GM18517 (cell line): ENCODE measurements at regions not wholly inside any gene's neighbourhood (a gene's known extent, or its start where the extent isn't known, plus 50 kb on each side); places are given as distances from the start of the nearest gene placed in this dataset.

Source experiments
- ATAC-seq: cut with Tn5 transposase; IDR thresholded peaks from one replicate; pipeline ENCODE4 v1.9.1; 2021; ENCODE audit warnings: mild to moderate bottlenecking, moderate library complexity; ENCODE audit not compliant: unreplicated experiment

DNA sequence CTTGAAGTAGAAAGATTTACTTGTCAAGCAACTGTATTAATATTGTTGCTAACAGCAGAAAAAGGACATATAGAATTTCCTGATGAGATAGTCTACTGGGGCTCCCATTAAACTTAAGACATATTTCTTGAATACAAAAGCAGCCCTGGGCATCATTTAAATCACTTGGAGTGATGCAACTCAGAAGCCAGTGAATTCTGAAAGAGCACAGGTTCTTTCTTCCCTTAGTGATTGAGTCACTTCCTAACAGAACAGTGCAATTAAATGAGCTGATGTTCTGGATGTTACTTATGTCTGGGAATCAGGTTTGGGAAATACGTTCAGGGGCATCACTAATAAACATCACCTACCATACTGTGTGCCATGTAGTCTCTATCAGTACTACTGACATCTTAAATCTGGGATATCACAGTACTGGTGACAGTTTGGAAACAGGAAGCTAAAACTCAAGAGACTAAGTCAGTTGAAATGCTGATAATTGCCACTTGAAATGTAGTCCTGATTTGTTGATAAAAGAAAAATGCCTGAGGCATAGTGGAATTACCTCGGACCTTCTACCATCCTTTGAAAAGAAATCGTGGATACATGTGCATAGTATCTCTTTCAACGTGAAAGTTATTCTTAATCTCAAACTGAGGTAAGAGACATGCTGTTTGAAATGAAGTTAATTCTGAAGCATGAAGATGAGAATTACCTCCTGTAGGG lies 249.2 kb upstream of the GPRIN3 start:
- no peak for ATAC-seq

DNA sequence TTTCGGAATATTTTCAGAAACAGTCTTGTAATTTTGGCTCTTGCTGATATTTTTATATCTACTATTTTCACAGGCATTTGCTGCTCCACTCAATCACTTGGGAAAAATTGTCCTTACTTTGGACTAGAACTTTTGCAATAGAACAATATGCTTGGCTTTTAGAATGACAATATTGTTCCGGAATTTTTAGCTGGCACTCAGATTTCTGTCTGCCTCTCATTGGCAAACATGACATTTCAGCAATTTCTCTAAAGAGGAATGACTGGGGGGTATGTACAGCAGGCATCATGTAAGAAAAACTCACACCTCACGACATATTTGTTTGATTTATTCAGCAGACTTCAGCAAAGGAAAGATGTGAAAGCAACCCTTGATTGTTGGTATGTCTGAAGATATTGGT lies 243.6 kb upstream of the GPRIN3 start:
- ATAC-seq = no peak

- ATAC-seq = no peak
These were observed 242.3 kb upstream of the GPRIN3 start for GRCh38 chr4:89549907-89550306.

DNA sequence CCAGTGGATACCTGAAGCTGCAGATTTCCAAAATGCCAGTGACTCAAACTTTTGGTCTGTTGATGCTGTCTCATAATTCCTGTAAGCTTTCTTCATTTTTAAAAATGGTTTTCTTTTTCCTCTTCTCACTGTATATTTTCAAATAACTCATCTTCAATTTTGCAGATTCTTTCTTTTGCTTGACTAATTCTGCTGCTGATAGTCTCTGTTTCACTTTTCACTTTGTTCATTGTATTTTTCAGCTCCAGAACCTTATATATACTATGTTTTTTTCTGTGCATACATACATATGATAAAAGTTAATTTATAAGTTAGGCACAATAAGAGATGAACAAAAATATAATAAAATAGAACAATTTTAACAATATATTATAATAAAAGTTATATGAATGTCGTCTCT lies 237.7 kb upstream of the GPRIN3 start:
- no peak for ATAC-seq

GRCh38 chr4:89541998-89542397 lies 234.4 kb upstream of the GPRIN3 start:
- ATAC-seq = no peak

DNA sequence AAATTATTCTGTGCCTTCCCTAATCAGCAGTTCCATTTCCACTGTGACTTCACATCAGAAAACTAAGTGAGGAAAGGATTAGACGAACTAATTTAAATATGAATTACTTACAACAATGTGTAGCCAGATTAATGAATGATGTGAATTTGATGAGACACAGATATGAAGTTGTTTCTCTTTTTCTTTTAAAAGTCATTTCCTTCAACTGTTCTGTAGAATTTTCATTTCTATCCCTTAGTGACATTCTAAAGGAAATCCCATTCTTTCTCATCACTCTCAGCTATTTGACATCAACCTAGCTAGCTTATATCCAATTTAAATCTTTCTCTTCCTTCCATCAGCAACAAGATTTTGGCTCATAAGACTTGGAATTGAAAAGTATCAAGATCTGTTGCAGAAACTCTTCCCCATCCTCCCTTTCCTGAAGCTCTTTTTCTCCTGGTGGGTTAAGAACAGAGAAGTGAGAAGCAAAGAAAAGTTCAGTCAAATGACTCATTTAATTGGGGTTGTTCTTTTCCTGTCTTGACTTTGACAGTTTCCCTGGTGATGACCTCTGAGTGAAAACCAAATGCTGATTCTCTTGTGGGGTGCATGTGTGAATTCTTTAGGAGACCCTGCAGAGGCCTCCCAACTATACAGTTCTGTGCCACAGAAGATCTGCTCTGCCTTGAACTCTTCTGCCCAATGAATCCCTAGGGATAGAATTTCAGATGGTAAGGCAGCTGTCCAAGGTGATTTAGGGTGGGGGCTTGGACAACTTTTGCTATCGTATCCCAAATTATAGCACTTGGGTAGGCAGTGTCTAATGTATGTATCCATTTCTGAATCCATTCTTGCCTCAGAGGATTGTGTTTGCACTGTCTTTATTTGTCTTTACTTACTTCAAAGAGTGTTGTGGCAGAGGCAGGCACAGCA lies 232.5 kb upstream of the GPRIN3 start:
- no peak for ATAC-seq

GRCh38 chr4:89539374-89539773 lies 231.8 kb upstream of the GPRIN3 start:
- no peak for ATAC-seq

DNA sequence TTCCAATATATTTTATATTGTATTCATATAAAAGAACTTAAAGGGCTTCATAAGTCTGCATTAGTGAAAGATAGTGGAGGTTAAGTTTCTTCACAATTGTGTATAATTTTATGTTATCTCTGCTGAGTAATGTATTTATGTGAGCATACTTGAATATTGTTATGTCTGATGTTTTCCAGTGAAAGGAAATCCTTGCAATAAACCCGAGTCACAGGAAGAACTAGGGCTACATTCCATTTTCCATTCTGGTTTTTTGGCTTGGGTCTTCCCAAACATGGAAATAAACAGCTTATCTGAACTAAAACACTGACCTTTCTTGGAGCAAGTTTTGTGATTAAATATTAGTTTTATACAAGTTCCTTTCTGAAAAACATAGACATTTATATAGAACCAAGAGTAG lies 231.3 kb upstream of the GPRIN3 start:
- no peak for ATAC-seq

- no peak for ATAC-seq
These were observed 230.6 kb upstream of the GPRIN3 start for GRCh38 chr4:89538171-89538570.

- ATAC-seq = no peak
These were observed 229.7 kb upstream of the GPRIN3 start for GRCh38 chr4:89537281-89537680.

DNA sequence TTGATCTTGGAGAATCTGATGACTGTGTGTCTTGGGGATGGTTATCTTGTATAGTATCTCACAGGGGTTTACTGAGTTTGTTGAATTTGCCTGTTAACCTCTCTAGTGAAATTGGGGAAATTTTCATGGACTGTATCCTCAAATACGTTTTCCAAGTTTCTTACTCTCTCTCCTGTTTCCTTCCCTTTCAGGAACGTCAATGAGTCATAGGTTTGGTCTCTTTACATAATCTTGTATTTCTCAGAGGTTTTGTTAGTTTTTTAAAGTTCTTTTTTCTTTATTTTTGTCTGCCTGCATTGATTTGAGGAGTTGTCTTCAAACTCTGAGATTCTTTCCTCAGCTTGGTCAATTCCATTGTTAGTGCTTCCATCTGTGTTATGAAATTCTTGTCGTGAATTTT lies 227.7 kb upstream of the GPRIN3 start:
- ATAC-seq = no peak

DNA sequence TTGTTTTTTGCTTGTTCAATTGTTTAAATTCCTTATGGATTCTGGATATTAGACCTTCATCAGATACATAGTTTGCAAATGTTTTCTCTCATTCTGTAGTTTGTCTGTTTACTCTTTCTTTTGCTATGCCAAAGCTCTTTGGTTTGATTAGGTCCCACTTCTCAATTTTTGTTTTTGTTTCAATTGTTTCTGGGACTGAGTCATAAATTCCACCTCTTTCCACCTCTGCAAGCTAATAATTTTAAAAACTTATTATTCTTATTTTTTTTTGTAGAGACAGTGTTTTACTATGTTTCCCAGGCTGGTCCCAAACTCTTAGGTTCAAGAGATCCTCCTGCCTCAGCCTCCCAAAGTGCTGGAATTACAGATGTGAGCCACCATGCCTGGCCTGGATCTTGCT lies 226.8 kb upstream of the GPRIN3 start:
- ATAC-seq = no peak

- ATAC-seq = no peak
These were observed 224.5 kb upstream of the GPRIN3 start for GRCh38 chr4:89531932-89532640.

DNA sequence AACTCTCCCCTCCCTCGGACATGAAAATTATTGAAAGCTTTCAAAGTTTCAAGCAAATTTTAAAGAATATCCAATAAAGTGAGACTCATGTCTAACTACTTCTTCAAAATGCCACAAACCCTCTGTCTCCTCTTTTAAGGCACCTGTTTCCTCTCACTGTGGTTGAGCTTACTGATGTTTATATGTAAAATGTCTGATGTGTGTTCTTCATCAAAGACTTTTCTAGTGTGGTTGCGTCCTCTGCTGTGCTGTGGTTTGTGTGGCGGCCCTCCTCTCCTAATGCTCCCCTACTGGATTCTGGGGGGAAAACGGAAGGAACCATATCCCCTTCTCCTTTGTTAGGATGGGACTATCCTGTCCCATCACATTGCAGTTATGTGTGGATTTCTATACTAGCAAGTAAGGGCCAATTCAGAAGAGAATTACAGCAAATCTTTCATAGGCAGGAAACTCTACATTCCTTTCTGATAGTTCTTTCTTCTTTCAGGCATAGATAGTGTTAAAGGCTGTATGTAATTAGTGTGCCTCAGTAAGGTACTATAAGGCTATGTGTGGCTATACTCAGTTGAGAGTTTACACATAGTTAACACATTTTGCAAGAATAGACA lies 221.0 kb upstream of the GPRIN3 start:
- ATAC-seq = no peak

DNA sequence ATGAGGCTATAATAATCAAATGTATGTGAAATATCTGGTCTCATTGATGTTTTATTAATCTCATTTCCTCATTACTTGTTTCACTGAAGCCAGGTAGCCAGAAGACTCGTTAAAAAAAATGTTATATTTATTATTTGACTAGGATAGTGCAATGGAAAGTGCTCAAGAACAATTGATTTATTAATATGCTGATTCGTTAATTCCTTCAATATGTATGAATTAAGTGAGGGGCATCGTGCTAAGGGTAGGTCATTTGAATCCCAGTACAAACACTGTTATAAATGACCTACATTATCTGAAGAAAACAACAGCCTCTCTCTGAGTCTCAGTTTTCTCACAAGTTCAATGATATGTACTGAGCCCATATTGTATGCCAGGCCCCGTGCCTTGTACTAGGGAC lies 214.2 kb upstream of the GPRIN3 start:
- no peak for ATAC-seq

DNA sequence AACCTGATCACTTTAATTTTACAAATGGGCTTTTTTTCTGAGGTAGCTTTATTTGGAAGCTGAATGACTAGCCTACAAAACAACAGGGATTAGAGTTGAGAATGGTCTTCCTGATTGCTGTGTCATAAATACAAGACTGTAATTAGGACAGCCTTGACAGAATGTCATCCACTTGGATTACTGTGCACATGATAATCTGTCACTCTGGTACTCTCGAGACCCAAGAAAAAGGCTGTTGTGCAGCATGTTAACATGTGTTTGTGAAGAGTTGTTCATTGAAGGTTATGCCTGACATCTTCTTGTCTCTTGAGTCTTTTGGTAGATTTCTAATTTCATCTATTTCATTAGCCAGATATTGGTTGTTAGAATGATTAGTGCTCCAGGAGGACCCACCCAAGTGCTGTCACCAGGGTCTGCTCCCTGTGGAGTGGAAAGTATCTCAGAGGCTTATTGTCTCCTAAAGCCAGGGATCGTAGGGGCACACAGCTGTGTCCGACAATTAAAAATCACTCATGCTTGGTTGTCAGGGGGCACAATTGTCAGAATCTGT lies 212.2 kb upstream of the GPRIN3 start:
- no peak for ATAC-seq

GRCh38 chr4:89518259-89518658 lies 210.7 kb upstream of the GPRIN3 start:
- no peak for ATAC-seq

DNA sequence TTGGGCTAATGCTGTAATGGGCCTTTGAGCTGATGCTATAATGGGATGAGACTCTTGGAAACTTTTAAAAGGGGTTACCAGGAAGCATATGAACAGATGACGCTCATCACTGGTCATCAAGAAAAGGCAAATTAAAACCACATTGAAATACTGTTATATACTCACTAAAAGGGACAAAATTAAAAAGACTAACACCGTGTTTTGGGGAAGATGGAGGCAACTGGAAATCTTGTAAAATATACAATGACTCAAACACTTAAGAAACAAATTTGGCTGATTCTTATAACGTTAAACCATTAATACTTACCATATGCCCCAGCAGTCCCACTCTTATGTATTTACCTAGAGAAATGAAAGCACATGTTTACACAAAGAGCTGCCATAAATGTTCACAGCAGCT lies 207.2 kb upstream of the GPRIN3 start:
- no peak for ATAC-seq

DNA sequence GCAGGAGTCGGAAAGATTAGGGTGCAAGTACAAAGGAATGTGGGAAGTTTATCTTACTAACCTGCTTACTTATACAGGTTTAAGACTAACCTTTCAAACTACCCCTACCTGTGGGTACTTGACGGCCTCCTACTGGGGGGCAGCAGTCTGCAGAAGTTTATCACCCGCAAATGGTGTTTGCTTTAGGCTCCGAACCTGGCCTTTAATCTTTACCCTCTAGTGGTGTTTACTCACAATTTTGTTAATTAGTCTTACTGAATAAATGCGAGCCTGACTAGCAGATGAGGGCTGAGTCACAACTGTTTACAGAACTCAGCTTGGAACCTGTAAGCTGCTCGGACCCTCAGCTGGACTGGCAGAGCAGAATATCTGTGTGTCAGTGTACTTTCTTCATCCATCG lies 204.2 kb upstream of the GPRIN3 start:
- no peak for ATAC-seq

GRCh38 chr4:89509708-89510281 lies 202.2 kb upstream of the GPRIN3 start:
- ATAC-seq = peak; percentile 99
